IMR-90 (cell line): ENCODE measurements at regions not wholly inside any gene's neighbourhood (a gene's known extent, or its start where the extent isn't known, plus 50 kb on each side); places are given as distances from the start of the nearest gene placed in this dataset.

Source experiments
- ATAC-seq: fragments of 200-7000 bp; cut with Tn5 transposase; 2 replicates; pipeline ENCODE4 v1.9.1; 2020; ENCODE audit warnings: low read depth, mild to moderate bottlenecking, moderate library complexity
- BruUV-seq: library from RNA; stranded (reverse); fragments of 400-500 nt; replicated peaks from 2 replicates; lab custom pipeline; 2021; lab: Mats Ljungman, UMichigan
- CTCF ChIA-PET: fragments of 300-600 bp; formaldehyde crosslinking; extraction: SDS; loops from one replicate; lab custom pipeline; 2021; ENCODE audit warnings: antibody characterized with exemption; lab: Yijun Ruan, JAX
- POLR2A ChIA-PET: fragments of 300-600 bp; sonication (Branson Sonifier 250); formaldehyde crosslinking; loops from one replicate; lab custom pipeline; 2022; ENCODE audit warnings: antibody characterized with exemption; ENCODE audit not compliant: unreplicated experiment; lab: Charles Lee
- DNase-seq: peaks from one replicate; pipeline ENCODE4 v3.0.0; 2013
- H2AFZ ChIP-seq: replicated peaks from 2 replicates; pipeline ENCODE3; 2013; ENCODE audit warnings: low read length, mild to moderate bottlenecking; ENCODE audit not compliant: poor library complexity
- H2AK5ac ChIP-seq: 2 replicates; pipeline ENCODE4 v1.6.1; 2013; ENCODE audit warnings: low read depth, low read length, inconsistent platforms
- H2AK9ac ChIP-seq: replicated peaks from 2 replicates; pipeline ENCODE3; 2013; ENCODE audit warnings: mild to moderate bottlenecking, low read depth, low read length, moderate library complexity; ENCODE audit not compliant: poor library complexity
- H2BK120ac ChIP-seq: 2 replicates; pipeline ENCODE4 v1.6.1; 2013; ENCODE audit warnings: low read depth, low read length, inconsistent platforms
- H2BK15ac ChIP-seq: 3 replicates; pipeline ENCODE4 v1.6.1; 2013; ENCODE audit warnings: low read depth, low read length, inconsistent platforms
- H2BK20ac ChIP-seq: 2 replicates; pipeline ENCODE4 v1.6.1; 2013; ENCODE audit warnings: low read depth, mild to moderate bottlenecking, inconsistent platforms, low read length, moderate library complexity
- H2BK5ac ChIP-seq: 2 replicates; pipeline ENCODE4 v1.6.1; 2013; ENCODE audit warnings: mild to moderate bottlenecking, low read depth, low read length, inconsistent platforms; ENCODE audit not compliant: poor library complexity, severe bottlenecking
- H3K14ac ChIP-seq: replicated peaks from 2 replicates; pipeline ENCODE4 v1.6.1; 2013; ENCODE audit warnings: low read depth, low read length, inconsistent platforms
- H3K18ac ChIP-seq: 2 replicates; pipeline ENCODE4 v1.6.1; 2013; ENCODE audit warnings: low read depth, low read length, control low read depth
- H3K23ac ChIP-seq: 2 replicates; pipeline ENCODE4 v1.6.1; 2013; ENCODE audit warnings: low read depth, low read length, inconsistent platforms
- H3K27ac ChIP-seq: 2 replicates; pipeline ENCODE4 v1.5.1; 2013; ENCODE audit warnings: mild to moderate bottlenecking, control low read depth, low read length; ENCODE audit not compliant: insufficient read depth
- H3K27me3 ChIP-seq: 2 replicates; pipeline ENCODE4 v1.6.1; 2013; ENCODE audit warnings: low read length; ENCODE audit not compliant: control insufficient read depth, insufficient read depth
- H3K36me3 ChIP-seq: 2 replicates; pipeline ENCODE4 v1.6.1; 2013; ENCODE audit warnings: low read length, mixed read lengths; ENCODE audit not compliant: control insufficient read depth, insufficient read depth
- H3K4ac ChIP-seq: 2 replicates; pipeline ENCODE4 v1.6.1; 2013; ENCODE audit warnings: low read depth, low read length, inconsistent platforms
- H3K4me1 ChIP-seq: 2 replicates; pipeline ENCODE4 v1.6.1; 2013; ENCODE audit warnings: low read length, mixed read lengths; ENCODE audit not compliant: control insufficient read depth, insufficient read depth
- H3K4me2 ChIP-seq: 2 replicates; pipeline ENCODE4 v1.6.1; 2013; ENCODE audit warnings: low read depth, mild to moderate bottlenecking, control low read depth, low read length, moderate library complexity
- H3K4me3 ChIP-seq: 2 replicates; pipeline ENCODE4 v1.5.1; 2013; ENCODE audit warnings: low read depth, mild to moderate bottlenecking, control low read depth, low read length, moderate library complexity; ENCODE audit not compliant: insufficient read depth
- H3K56ac ChIP-seq: 2 replicates; pipeline ENCODE4 v1.6.1; 2013; ENCODE audit warnings: low read length, inconsistent platforms; ENCODE audit not compliant: insufficient read depth; ENCODE audit errors: extremely low read depth
- H3K79me1 ChIP-seq, 2 experiments: 2 replicates each; pipeline ENCODE4 v1.6.1; 2013; ENCODE audit warnings: low read length in 2 of 2, inconsistent platforms in 1 of 2, low read depth in 1 of 2
- H3K9ac ChIP-seq: 2 replicates; pipeline ENCODE4 v1.6.1; 2013; ENCODE audit warnings: low read depth, low read length, control low read depth
- H3K9me1 ChIP-seq: 2 replicates; pipeline ENCODE4 v1.6.1; 2013; ENCODE audit warnings: low read length, inconsistent platforms; ENCODE audit not compliant: insufficient read depth
- H3K9me3 ChIP-seq: 2 replicates; pipeline ENCODE4 v1.6.1; 2013; ENCODE audit warnings: low read length; ENCODE audit not compliant: control insufficient read depth, insufficient read depth
- H4K20me1 ChIP-seq: 2 replicates; pipeline ENCODE4 v1.6.1; 2013; ENCODE audit warnings: low read length, inconsistent platforms; ENCODE audit not compliant: insufficient read depth
- H4K5ac ChIP-seq: 2 replicates; pipeline ENCODE4 v1.6.1; 2013; ENCODE audit warnings: mild to moderate bottlenecking, low read depth, low read length, control low read depth
- H4K8ac ChIP-seq, 2 experiments: 2 replicates each; pipeline ENCODE4 v1.6.1; 2013; ENCODE audit warnings: low read depth in 2 of 2, low read length in 2 of 2, control low read depth in 1 of 2, inconsistent platforms in 1 of 2
- H4K91ac ChIP-seq: 2 replicates; pipeline ENCODE4 v1.6.1; 2013; ENCODE audit warnings: low read depth, low read length, inconsistent platforms; ENCODE audit not compliant: insufficient read depth
- CTCF ChIP-seq: conservative IDR thresholded peaks from 2 replicates; pipeline ENCODE4 v1.5.1; 2012; ENCODE audit warnings: mild to moderate bottlenecking, low read depth, low read length, improper control_type of control experiment
- POLR2A ChIP-seq: IDR thresholded peaks from 2 replicates; pipeline ENCODE4 v1.6.1; 2012; ENCODE audit warnings: mild to moderate bottlenecking, low read depth, low read length
- RAD21 ChIP-seq: IDR thresholded peaks from 2 replicates; pipeline ENCODE4 v1.6.1; 2012; ENCODE audit warnings: low read length, improper control_type of control experiment
- WGBS, 2 experiments: methylation state at CpG; one replicate each; pipeline versions ENCODE4 v1.1.5 to v1.1.7; 2013; ENCODE audit warnings: missing lambda C conversion rate in 2 of 2; ENCODE audit not compliant: insufficient read length in 1 of 2; ENCODE audit errors: extremely low coverage in 2 of 2; 5-methylcytosine and 5-hydroxymethylcytosine counted together
- dilution Hi-C: fragments of 300-500 bp; cut with HindIII; formaldehyde crosslinking; loops from one replicate; pipeline ENCODE4 v1.14.3; 2018; ENCODE audit warnings: low sequenced_read_pairs; ENCODE audit not compliant: unreplicated experiment
- in situ Hi-C: fragments of 300-500 bp; cut with MboI; formaldehyde crosslinking; loops from 3 replicates; pipeline ENCODE4 v1.14.3; 2019; ENCODE audit warnings: low sequenced_read_pairs, inconsistent platforms, mixed read lengths
- intact Hi-C: fragments of 100-400 bp; cut with micrococcal nuclease; formaldehyde crosslinking; loops from 2 replicates; pipeline ENCODE4 v1.10.0; 2022
- TF ChIP-seq, protein P1 (sequence below): fragments of 150-350 bp; IDR thresholded peaks from 2 replicates; pipeline ENCODE4 v1.6.1; 2016; ENCODE audit warnings: low read depth, mild to moderate bottlenecking, low read length, moderate library complexity, borderline replicate concordance
- TF ChIP-seq, protein P2 (sequence below): fragments of 150-350 bp; IDR thresholded peaks from 2 replicates; pipeline ENCODE4 v1.6.1; 2017; ENCODE audit warnings: mild to moderate bottlenecking, antibody characterized with exemption, low read length, low read depth

- TF ChIP-seq, protein P1, sequence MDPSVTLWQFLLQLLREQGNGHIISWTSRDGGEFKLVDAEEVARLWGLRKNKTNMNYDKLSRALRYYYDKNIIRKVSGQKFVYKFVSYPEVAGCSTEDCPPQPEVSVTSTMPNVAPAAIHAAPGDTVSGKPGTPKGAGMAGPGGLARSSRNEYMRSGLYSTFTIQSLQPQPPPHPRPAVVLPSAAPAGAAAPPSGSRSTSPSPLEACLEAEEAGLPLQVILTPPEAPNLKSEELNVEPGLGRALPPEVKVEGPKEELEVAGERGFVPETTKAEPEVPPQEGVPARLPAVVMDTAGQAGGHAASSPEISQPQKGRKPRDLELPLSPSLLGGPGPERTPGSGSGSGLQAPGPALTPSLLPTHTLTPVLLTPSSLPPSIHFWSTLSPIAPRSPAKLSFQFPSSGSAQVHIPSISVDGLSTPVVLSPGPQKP, result no peak
- TF ChIP-seq POLR2A, result no peak
Measured at GRCh38 chr6:145206247-145206907, 528.9 kb downstream of the EPM2A start (continued).

DNA sequence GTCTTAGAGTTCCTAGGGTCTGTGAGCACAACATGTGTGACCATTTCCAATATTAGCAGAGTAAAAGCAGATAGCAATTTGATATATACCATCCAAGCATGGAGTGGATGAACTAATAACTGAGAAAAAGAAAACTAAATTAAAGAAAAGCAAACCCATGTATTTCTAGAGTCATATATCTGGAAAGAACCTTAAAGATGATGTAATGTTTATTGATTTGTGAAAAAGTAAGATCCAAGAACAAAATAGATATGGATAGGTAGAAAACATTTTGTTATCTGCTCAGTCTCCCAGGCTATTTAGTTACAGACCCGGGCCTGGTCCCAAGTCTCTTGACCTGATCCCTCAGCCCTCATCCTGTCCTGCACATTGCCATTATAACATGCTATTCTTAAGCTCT, 526.8 kb downstream of the EPM2A start:
- no peak overlapping the region for H2AK9ac ChIP-seq
- CTCF ChIA-PET, result no interaction called here

More for the DNA sequence above, 526.8 kb downstream of the EPM2A start:
- WGBS, 2 experiments, result no CpG with 5 or more reads among the region's 1 CpG
- no peak overlapping the region for H4K8ac ChIP-seq
- H3K9me3 ChIP-seq, result no peaks in the 10 kb centered on the region
- POLR2A ChIA-PET, result no interaction called here
- H4K20me1 ChIP-seq, result no peaks in the 10 kb centered on the region
- H3K4ac ChIP-seq, result no peak overlapping the region
- dilution Hi-C loops (no loop called here), in situ Hi-C loops (loop anchor here (25.0 kb wide), 1 partner anchor 1096 kb away; no protein-coding TSS in a partner anchor), intact Hi-C loops (no loop called here)
- no peak overlapping the region for H2AK5ac ChIP-seq
- no peak overlapping the region for H4K5ac ChIP-seq
- no peak overlapping the region for H3K27ac ChIP-seq
- no peak overlapping the region for H2BK5ac ChIP-seq
- peaks cover 2% of the 10 kb centered on the region; the same call in 1 of the 2 replicates for H3K4me1 ChIP-seq
- no peak overlapping the region for H2BK120ac ChIP-seq
- no peak overlapping the region for H3K18ac ChIP-seq
- DNase-seq, result no peak
- TF ChIP-seq CTCF (no peak), RAD21 (no peak), POLR2A (no peak)
- TF ChIP-seq, protein P2, sequence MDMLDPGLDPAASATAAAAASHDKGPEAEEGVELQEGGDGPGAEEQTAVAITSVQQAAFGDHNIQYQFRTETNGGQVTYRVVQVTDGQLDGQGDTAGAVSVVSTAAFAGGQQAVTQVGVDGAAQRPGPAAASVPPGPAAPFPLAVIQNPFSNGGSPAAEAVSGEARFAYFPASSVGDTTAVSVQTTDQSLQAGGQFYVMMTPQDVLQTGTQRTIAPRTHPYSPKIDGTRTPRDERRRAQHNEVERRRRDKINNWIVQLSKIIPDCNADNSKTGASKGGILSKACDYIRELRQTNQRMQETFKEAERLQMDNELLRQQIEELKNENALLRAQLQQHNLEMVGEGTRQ, result no peak
- no peaks in the 10 kb centered on the region for H3K27me3 ChIP-seq
- H4K91ac ChIP-seq, result no peak overlapping the region
- H3K23ac ChIP-seq, result no peak overlapping the region
- H3K14ac ChIP-seq, result no peak overlapping the region
- H2BK20ac ChIP-seq, result no peak overlapping the region
- BruUV-seq, result no TSS peak
- no peak for ATAC-seq
- H3K56ac ChIP-seq, result no peak overlapping the region
- H2BK15ac ChIP-seq, result no peak overlapping the region
- no peaks in the 10 kb centered on the region for H3K36me3 ChIP-seq
- no peak overlapping the region for H3K4me2 ChIP-seq
- peaks cover 7% of the 10 kb centered on the region; the same call in 1 of the 2 replicates for H3K9me1 ChIP-seq
- H3K4me3 ChIP-seq, result no peak overlapping the region
- H3K79me1 ChIP-seq, result no peaks in the 10 kb centered on the region
- H2AFZ ChIP-seq, result no peak overlapping the region
- H3K9ac ChIP-seq, result no peak overlapping the region
